ENCODE measurements at regions not wholly inside any gene's neighbourhood (a gene's known extent, or its start where the extent isn't known, plus 50 kb on each side); places are given as distances from the start of the nearest gene placed in this dataset.

- WGBS (ENCODE audit: insufficient coverage, low coverage, missing lambda C conversion rate): 59% methylated on average over 4 of the region's 4 CpGs
- ChIA-PET CTCF (ENCODE audit: low intra/inter-chr PET ratio) (no interaction called here), POLR2A (interaction anchor here (0.6 kb wide), 1 partner anchor 186 kb away, joined by 3 read pairs; no protein-coding TSS in a partner anchor)
- H3K36me3 ChIP-seq (ENCODE audit: control insufficient read depth, insufficient read depth, low read length): no peaks in the 10 kb centered on the region; the same call in 2 of the 3 replicates
- H3K9ac ChIP-seq (ENCODE audit: insufficient read depth in 1 of 2, low read depth in 2 of 2, low read length in 2 of 2): no peak overlapping the region
- no peaks in the 10 kb centered on the region for H3K79me2 ChIP-seq (ENCODE audit: control insufficient read depth, insufficient read depth, low read length)
- H3K27me3 ChIP-seq (ENCODE audit: control insufficient read depth in 2 of 2, insufficient read depth in 2 of 2, low read length in 2 of 2): no peaks in the 10 kb centered on the region
- intact Hi-C loops (cut with micrococcal nuclease) (no loop called here), in situ Hi-C loops (cut with MboI) (no loop called here)
- DNase-seq (ENCODE audit: extremely low read depth in 1 of 4, low spot score in 3 of 4) (no peak), FAIRE-seq (no peak), ATAC-seq (no peak)
- H3K27ac ChIP-seq (ENCODE audit: extremely low read depth, low read depth, low read length): no peak overlapping the region
- H3K4me2 ChIP-seq (ENCODE audit: insufficient read depth, low read length): no peak overlapping the region
- BruUV-seq (replicated peaks): no TSS peak
- no peak overlapping the region for H3K4me3 ChIP-seq
- no peaks in the 10 kb centered on the region; a peak in 1 of 5 replicates for H3K4me1 ChIP-seq (replicated peaks in 1 of 2; ENCODE audit: control insufficient read depth in 2 of 2, insufficient read depth in 2 of 2, low read length in 2 of 2)
- no peaks in the 10 kb centered on the region for H3K9me3 ChIP-seq (replicated peaks; ENCODE audit: control insufficient read depth, insufficient read depth, low read depth, low read length)
- H3K9me1 ChIP-seq (ENCODE audit: control insufficient read depth, insufficient read depth, low read length): no peaks in the 10 kb centered on the region
- no peaks in the 10 kb centered on the region for H4K20me1 ChIP-seq (replicated peaks; ENCODE audit: control insufficient read depth, insufficient read depth, low read length)
- H2AFZ ChIP-seq (ENCODE audit: low read depth, low read length): no peak overlapping the region
- no peak for TF ChIP-seq ZNF165 (CRISPR knock-in tag; IDR thresholded peaks at IDR 0.05; ENCODE audit: borderline replicate concordance)
- TF ChIP-seq POLR2G (IDR thresholded peaks at IDR 0.05; ENCODE audit: low read depth, low read length): no peak
- no peak for TF ChIP-seq ZNF184 (CRISPR knock-in tag; IDR thresholded peaks at IDR 0.05)
- TF ChIP-seq ZBTB1 (CRISPR knock-in tag; IDR thresholded peaks at IDR 0.05; ENCODE audit: borderline replicate concordance, low read depth): no peak
- TF ChIP-seq BHLHE40 (IDR thresholded peaks at IDR 0.05; ENCODE audit: low read length): no peak
- no peak for TF ChIP-seq TCF15 (CRISPR knock-in tag; IDR thresholded peaks at IDR 0.05)
- TF ChIP-seq KAT7 (CRISPR knock-in tag; IDR thresholded peaks at IDR 0.05; ENCODE audit: borderline replicate concordance): no peak
Measured at GRCh38 chr16:27704252-27704651, 154.3 kb downstream of the KATNIP start.
